HG03521 (cell line): ENCODE measurements at regions not wholly inside any gene's neighbourhood (a gene's known extent, or its start where the extent isn't known, plus 50 kb on each side); places are given as distances from the start of the nearest gene placed in this dataset.
"Not testable (repeated sequence)": the region's sequence is repeated elsewhere in the genome, so short reads cannot be mapped to it uniquely, and the experiment has no call there.

Experiments used
- ATAC-seq: cut with Tn5 transposase; IDR thresholded peaks from one replicate; pipeline ENCODE4 v1.9.1; 2021; ENCODE audit warnings: mild to moderate bottlenecking, moderate library complexity; ENCODE audit not compliant: unreplicated experiment

DNA sequence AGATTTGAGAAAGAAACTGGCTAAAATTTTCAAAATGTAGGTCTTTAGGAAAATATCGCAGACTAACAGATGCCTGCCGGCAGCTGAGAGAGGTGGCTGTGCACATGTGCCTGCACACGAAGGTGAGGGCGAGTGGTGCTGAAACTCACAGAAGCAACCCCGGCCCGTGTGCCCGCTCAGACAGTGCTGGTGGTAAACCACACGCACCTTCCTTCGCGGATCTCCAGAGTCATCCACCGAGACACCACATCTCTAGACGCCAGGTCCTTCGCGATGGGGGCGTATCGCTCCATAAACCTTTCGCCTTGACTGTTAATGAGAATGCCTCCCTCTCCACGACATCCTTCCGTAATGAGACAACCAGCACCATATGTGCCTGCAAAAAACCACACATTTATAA lies 68.5 kb upstream of the TNK2 start:
- ATAC-seq, result not testable (repeated sequence)

DNA sequence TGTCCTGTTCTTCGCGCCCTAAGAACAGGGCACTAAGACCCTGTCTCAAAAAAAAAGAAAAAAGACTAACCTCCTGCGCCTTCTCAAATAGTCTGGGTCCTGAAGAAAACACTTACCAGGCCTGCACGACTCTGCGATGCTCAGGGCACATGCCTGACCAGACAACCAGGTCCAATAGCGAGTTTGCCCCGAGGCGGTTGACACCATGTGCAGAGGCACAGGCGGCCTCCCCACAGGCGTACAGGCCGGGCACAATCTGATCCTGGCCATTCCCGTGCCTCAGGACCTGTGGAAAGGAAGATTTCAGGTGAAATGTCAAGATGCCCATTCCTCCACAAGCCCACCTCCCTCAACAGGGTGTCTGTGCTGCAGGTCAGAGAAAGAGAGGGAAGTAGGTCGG lies 65.9 kb upstream of the TNK2 start:
- ATAC-seq, result not testable (repeated sequence)

DNA sequence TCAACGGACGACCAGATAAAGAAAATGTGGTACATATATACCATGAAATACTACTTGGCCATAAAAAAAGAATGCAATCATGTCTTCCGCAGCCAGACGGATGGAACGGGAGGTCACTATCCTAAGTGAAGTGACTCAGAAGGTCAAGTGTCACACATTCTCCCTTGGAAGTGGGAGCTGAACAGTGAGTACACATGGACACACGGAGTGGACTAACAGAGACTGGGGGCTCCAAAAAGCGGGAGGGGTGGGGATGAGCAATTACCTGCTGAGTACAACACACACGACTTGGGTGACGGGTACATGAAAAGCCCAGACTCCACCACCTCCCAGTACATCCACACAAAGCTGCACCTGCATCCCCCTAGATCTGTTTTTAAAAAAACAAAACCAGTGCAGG lies 62.5 kb upstream of the TNK2 start:
- not testable (repeated sequence) for ATAC-seq

DNA sequence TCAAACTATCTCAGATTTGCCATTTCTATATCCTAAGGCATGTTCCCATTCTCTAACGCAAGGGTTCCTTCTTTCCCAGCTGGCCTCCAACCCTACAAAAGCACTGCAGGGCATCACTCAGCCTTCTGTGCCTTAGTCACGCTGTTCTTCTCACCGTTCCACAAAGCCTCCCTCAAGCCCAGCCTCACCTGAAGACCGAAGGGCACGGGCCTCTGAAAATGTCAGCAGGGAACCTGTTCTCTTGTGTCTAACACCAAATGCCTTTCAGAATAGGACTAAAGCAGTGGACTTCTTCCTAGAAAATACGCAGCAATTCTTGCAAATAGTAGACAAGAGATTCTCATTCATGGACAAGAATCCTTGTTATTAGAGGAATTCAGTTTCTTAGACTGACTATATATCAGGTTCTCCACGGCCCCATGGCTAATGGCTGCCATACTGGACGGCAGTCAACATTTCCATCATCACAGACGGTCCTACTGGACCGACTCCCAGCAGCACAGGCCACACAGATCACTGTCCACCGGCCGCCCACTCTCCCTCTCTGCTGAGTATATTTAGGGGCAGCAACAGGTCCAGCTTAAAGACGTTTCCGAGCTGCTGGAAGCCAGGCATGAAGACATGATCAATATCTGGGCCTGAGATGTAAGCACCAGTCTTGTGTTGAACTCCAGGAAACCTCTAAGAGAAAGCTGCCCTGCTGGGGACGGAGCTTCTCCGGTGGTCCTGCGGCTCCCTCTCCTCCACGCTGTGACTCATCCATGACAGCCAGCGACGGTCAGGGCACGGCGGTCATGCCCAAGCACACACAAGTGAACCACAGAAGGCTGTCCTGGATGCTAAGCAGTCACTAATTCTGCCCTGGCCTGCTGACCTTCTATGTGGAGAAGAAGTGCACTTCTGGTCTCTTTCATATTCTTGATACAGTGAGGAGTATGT lies 61.8 kb upstream of the TNK2 start:
- not testable (repeated sequence) for ATAC-seq

DNA sequence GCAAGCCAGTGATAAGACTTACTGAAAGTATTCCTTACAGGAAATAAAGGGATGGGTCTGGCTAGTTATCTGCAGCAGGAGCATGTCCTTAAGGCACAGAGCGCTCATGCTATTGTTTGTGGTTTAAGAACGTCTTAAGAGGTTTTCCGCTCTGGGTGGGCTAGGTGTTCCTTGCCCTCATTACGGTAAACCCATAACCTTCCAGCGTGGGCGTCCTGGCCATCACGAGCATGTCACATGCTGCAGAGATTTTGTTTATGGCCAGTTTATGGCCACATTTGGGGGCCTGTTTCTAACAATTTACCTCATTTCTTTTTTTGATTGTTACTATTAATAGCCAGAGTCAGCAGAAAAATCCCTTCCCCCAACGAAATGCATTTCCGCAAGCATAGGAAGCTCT lies 61.0 kb upstream of the TNK2 start:
- ATAC-seq, result not testable (repeated sequence)

DNA sequence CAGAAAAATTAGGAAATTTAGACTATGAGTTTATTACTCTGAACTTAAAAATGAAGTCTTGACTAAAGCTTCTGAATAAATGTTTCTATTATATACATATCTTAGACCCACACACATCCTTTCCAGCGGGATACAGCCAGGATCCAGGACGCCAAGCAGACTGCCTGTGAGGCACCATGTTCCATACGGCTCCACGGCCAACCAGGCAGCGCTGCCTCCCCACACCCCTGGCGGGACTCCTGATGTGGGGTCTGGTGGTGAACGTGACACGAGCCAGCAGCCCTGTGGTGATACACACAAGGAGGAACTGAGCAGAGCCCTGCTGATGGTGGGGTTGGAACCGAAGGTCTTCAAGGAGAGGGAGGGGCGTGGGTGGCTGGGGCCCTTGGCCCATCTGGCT lies 59.8 kb upstream of the TNK2 start:
- ATAC-seq, result not testable (repeated sequence)

DNA sequence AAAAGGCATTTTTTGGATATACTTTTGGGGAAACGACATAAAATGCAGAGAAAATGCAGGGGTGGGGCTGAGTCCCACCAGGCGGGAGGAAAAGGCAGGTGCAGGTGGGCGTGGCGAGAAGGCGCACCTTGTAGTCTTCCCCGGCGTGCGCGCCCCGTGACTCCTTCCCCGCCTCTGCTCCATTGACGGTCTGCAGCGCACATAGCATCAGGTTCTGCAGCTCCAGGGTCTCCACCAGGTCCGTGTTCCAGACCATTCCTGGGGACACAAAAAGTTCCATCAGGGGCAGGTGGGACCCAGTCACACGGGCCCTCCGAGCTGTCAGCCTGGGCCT lies 59.0 kb upstream of the TNK2 start:
- ATAC-seq, result not testable (repeated sequence)

DNA sequence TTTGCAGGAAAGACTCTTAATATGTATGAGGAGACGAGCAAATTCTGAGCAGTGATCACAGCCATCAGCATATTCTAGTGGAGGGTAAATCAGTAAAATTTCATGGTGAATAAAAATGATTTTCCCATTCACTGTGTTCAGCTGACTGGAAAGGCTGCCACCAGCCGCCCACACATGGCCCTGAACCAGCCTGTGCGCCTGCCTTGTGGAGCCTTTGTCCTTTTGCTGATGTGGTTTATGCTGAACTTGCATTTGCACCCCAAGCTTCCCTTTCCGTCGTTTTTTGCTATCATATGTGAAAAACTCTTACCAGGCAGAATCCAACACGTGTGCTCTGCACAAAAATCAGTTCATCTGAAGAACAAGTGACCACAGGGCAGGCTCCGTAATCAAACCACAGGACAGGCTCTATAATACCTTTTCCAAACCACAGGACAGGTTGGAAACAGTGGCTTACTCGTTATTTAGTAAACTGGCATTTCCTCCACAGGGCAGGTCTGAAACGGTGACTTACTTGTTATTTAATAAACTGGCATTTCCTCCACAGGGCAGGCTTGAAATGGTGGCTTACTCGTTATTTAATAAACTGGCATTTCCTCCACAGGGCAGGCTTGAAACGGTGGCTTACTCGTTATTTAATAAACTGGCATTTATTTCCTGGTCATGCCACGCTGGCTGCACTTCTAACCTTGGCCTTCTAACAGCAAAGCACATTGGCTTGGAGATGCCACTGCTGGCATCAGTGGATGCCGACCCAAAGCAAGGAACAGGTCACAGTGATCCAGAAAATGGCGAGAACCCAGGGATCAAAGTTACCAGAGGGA lies 58.4 kb upstream of the TNK2 start:
- ATAC-seq, result not testable (repeated sequence)

DNA sequence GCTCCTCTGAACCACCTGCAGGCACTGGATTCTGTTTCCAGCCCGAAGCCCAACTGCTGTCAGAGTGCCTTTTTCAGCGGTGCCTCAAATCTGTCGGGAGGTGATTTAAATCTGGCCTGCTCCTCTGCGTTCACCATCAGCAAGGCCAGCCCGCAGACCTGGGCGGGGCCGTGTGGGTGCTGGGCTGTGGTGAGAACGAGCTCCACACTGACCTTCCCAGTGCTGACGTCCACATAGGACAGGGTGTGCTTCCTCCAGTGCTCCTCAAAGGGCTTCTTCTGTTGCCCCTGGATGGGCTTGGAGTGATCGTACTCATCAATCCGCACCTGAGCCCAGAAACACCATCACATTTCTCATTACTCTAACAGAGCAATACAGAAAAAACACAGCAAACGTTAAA lies 56.9 kb upstream of the TNK2 start:
- not testable (repeated sequence) for ATAC-seq

DNA sequence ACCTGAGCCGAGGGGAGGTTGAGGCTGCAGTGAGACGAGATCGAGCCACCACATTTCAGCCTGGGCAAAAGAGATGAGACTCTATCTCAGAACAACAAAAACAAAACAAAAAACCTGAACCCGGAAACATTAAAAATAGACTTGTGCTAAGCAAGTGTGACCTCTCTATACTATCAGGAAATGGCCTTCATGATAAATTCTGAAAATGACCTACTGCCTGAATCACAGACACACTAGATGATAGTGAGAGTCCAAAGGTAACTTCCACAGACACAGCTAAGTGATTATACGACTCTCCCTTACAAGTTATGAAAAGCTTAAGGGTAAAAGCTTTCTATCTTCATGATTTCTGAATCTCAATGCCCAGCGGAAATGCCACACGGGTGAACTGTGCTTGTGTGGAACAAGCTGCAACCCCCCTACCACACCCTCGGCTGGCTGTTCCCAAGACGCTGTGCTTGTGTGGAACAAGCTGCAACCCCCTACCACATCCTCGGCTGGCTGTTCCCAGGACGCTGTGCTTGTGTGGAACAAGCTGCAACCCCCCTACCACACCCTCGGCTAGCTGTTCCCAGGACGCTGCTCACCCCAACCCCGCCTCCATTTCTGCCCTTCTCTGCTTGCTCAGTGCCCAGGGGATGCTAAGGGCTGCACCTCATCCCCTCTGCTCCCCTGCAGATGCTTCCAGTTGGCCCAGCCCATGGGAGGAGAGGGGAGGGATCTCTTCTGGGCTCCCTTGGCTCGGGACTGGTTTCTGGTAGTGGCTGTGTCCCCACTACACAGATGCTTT lies 56.2 kb upstream of the TNK2 start:
- not testable (repeated sequence) for ATAC-seq

DNA sequence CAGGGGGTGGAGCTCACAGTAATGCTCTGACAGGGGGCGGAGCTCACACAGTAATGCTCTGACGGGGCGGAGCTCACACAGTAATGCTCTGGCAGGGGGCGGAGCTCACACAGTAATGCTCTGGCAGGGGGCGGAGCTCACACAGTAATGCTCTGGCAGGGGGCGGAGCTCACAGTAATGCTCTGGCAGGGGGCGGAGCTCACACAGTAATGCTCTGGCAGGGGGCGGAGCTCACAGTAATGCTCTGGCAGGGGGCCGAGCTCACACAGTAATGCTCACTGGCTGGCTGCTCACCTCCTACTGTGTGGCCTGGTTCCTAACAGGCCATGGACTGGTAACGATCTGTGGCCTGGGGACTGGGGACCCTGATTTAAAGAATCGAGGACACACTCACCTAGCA lies 53.9 kb upstream of the TNK2 start:
- not testable (repeated sequence) for ATAC-seq

DNA sequence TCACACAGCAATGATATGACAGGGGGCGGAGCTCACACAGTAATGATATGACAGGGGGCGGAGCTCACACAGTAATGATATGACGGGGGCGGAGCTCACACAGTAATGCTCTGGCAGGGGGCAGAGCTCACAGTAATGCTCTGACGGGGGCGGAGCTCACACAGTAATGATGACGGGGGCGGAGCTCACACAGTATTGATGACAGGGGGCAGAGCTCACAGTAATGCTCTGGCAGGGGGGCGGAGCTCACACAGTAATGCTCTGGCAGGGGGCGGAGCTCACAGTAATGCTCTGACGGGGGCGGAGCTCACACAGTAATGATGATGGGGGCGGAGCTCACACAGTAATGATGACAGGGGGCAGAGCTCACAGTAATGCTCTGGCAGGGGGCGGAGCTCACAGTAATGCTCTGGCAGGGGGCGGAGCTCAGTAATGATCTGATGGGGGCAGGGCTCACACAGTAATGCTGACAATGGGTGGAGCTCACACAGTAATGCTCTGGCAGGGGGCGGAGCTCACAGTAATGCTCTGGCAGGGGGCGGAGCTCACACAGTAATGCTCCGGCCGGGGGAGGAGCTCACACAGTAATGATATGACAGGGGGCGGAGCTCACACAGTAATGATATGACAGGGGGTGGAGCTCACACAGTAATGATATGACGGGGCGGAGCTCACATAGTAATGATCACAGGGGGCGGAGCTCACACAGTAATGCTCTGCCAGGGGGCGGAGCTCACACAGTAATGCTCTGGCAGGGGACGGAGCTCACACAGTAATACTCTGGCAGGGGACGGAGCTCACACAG lies 52.8 kb upstream of the TNK2 start:
- not testable (repeated sequence) for ATAC-seq

DNA sequence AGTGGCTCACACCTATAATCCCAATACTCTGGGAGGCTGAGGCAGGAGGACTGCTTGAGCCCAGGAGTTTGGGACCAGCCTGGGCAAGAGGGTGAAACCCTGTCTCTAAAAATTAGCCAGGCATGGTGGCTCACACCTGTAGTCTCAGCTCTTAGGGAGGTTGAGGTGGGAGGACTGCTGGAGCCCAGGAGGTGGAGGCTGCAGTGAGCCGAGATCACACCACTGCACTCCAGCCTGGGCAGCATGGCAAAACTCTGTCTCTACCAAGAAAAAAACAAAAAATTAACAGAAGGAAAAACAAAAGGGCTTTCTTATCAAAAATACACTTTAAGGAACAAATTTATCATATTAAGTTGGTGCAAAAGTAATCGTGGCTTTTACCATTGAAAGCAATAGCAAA lies 51.8 kb upstream of the TNK2 start:
- ATAC-seq, result not testable (repeated sequence)

DNA sequence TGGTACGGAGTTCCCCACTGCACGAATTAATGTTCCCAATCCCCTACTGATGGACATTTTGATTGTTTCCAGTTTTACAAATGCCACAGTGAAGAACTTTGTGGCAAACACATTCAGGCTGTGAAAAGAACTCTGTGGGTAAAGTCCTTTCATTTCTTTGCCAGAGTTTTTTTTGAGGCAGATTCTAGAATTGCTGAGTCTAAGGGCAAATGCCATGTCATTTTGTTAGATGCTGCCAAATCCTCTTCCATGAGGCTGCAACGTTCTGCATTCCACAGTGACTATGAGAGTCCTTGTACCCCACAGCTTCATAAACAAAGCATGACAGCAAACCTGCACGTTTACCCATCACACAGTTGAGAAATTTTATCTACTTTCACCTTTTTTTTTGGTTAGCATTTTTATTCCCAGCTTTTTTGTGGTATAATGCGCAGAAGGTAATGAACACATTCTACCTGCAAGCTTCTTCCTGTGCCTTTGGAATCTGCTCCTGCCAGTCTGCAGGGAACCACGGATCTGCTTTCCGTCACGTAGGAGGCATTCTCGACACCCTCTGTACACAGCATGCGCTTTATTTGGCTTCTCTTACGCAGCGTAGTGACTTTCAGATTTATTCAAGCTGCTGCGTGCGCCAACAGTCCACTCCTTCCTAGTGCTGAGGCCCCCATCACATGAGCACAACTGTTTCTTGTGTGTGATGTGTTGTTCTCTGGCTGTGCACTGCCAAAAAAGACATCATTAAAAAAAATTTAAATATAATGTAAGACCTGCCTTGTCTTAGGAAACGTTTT lies 51.2 kb upstream of the TNK2 start:
- ATAC-seq, result not testable (repeated sequence)

DNA sequence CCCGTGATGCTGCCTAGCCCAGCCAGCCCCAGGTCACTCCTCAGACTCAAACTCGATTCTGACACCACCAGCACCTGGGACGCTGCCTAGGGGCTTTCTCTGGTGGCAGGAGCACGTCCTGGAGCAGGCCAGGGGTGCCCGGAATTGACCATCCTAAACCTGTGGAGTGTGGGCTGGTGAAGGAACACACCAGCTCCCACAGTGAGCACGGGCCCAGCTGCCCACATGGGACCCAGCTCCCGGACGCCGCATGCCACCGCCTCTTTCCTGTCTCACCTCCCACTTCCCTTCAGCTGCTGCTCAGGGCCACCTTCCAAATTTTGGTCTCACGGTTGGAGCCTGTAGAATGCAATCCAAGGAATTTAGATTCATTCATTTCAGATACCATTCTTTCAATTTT lies 50.4 kb upstream of the TNK2 start:
- ATAC-seq, result not testable (repeated sequence)
